ENCODE measurements at regions not wholly inside any gene's neighbourhood (a gene's known extent, or its start where the extent isn't known, plus 50 kb on each side); places are given as distances from the start of the nearest gene placed in this dataset.

DNA sequence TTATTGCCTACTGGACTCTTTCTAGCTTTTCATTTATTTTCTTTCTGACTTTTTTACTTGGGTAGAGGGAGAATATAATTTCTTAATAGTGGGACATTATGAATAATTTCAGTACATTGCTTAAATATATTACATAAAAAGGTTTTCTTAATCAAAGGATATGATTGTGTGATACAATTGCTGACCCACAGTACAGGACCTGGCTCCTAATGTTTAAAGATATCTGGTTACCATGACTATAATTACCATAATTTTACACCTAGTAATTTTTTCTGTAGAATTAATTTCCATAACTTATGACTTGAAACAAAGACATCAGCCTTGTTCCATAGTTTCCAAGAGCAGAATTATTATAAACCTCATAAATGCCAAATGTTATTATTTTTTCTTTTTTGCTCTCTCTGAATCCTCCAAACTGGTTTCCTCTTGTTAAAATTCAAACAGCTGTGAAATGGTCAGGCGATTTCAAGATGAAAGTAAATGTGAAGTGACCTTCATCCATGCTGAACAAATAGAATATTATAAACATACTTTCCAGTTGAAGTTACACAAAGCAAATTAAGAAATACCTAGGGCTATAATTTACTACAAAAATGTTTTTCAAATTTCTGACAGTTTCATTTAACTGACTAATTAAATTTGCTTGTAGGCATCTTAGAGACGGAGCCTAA is 301.2 kb upstream of the TYRP1 start:
- CTCF ChIA-PET: no interaction called here
- Mint-ChIP-seq H3K36me3 (ENCODE audit: low read depth) (no peaks in the 10 kb centered on the region), H3K4me3 (no peak overlapping the region), H3K27me3 (no peaks in the 10 kb centered on the region), H3K4me1 (ENCODE audit: low read depth) (no peaks in the 10 kb centered on the region), H3K27ac (no peak overlapping the region), H3K9me3 (peaks cover 4% of the 10 kb centered on the region)
- ATAC-seq (no peak), DNase-seq (no peak)
- intact Hi-C loops (cut with micrococcal nuclease): no loop called here
- POLR2A ChIA-PET: no interaction called here
- TF ChIP-seq, protein P1, sequence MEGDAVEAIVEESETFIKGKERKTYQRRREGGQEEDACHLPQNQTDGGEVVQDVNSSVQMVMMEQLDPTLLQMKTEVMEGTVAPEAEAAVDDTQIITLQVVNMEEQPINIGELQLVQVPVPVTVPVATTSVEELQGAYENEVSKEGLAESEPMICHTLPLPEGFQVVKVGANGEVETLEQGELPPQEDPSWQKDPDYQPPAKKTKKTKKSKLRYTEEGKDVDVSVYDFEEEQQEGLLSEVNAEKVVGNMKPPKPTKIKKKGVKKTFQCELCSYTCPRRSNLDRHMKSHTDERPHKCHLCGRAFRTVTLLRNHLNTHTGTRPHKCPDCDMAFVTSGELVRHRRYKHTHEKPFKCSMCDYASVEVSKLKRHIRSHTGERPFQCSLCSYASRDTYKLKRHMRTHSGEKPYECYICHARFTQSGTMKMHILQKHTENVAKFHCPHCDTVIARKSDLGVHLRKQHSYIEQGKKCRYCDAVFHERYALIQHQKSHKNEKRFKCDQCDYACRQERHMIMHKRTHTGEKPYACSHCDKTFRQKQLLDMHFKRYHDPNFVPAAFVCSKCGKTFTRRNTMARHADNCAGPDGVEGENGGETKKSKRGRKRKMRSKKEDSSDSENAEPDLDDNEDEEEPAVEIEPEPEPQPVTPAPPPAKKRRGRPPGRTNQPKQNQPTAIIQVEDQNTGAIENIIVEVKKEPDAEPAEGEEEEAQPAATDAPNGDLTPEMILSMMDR (IDR thresholded peaks at IDR 0.05): no peak

DNA sequence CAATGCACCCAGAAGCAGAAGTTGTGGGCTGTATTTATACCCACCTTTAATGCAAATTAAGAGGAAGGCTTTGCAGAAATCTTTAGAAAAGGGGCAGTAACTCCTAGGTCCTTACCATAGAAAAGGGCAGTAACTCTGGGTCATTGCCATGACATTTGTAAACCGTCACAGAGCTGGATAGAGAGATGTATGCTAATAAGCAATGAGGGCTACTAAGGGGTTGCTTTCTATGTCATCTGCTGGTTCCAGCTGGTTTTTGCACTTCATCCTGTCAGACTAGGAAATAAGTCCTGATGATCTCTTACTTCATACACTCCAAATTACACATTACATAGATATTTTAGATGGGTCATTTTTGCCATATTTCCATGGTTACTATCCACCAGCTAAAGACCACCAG is 299.1 kb upstream of the TYRP1 start:
- Mint-ChIP-seq H3K27me3 (no peaks in the 10 kb centered on the region), H3K4me1 (ENCODE audit: low read depth) (no peaks in the 10 kb centered on the region), H3K9me3 (peaks cover 4% of the 10 kb centered on the region), H3K36me3 (ENCODE audit: low read depth) (no peaks in the 10 kb centered on the region), H3K27ac (no peak overlapping the region), H3K4me3 (no peak overlapping the region)
- intact Hi-C loops (cut with micrococcal nuclease): no loop called here
- DNase-seq (no peak), ATAC-seq (no peak)
- TF ChIP-seq, protein P1 (IDR thresholded peaks at IDR 0.05): no peak
- CTCF ChIA-PET: no interaction called here
- POLR2A ChIA-PET: no interaction called here

DNA sequence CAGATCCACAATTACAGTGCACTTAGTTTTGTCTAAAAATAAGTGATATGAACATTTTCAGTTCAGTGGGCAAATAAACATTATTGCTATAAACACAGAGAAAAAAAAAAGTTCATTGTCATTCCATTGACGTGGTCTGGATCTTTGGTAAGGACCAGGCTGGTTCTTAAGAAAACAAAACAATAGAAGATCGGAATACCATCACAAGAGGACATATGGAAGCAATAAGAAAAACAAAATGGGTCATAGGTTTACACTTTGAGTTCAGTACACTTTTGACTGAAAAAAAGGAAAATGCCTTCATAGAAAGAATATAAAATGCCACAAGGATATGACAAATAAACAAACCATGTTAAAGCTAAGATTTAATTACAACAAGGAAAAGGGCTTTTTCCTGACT is 289.5 kb upstream of the TYRP1 start:
- Mint-ChIP-seq H3K4me3 (no peak overlapping the region), H3K4me1 (ENCODE audit: low read depth) (no peaks in the 10 kb centered on the region), H3K36me3 (ENCODE audit: low read depth) (no peaks in the 10 kb centered on the region), H3K27ac (no peak overlapping the region), H3K9me3 (peaks cover 10% of the 10 kb centered on the region), H3K27me3 (no peaks in the 10 kb centered on the region)
- intact Hi-C loops (cut with micrococcal nuclease): no loop called here
- TF ChIP-seq, protein P1 (IDR thresholded peaks at IDR 0.05): no peak
- DNase-seq (no peak), ATAC-seq (no peak)
- POLR2A ChIA-PET: no interaction called here
- CTCF ChIA-PET: no interaction called here

DNA sequence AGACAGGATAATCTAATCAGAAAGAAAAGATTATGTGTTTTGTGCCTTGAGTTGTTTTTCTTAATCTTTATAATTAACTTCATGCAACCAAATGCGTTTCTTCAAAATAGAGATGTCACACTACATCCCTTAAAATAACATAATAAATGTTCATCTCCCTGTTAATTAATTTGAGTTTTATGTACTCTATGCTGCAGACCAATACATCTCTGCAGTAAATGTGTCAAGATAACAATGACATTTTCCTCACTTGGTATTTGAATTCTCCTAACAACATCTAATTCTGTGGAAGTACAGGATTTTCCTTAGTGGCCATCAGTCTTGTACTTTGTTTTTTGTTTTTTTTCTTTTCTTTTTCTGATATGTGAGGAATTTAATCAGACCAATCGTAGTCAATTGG is 279.2 kb upstream of the TYRP1 start:
- ATAC-seq (no peak), DNase-seq (no peak)
- intact Hi-C loops (cut with micrococcal nuclease): no loop called here
- peaks cover 29% of the 10 kb centered on the region for H3K9me3 Mint-ChIP-seq
- H3K36me3 Mint-ChIP-seq (ENCODE audit: low read depth): no peaks in the 10 kb centered on the region
- no peak overlapping the region for H3K27ac Mint-ChIP-seq
- ChIA-PET CTCF (no interaction called here), POLR2A (no interaction called here)
- no peaks in the 10 kb centered on the region for H3K4me1 Mint-ChIP-seq (ENCODE audit: low read depth)
- no peak overlapping the region for H3K4me3 Mint-ChIP-seq
- TF ChIP-seq, protein P1 (IDR thresholded peaks at IDR 0.05): no peak
- no peaks in the 10 kb centered on the region for H3K27me3 Mint-ChIP-seq

DNA sequence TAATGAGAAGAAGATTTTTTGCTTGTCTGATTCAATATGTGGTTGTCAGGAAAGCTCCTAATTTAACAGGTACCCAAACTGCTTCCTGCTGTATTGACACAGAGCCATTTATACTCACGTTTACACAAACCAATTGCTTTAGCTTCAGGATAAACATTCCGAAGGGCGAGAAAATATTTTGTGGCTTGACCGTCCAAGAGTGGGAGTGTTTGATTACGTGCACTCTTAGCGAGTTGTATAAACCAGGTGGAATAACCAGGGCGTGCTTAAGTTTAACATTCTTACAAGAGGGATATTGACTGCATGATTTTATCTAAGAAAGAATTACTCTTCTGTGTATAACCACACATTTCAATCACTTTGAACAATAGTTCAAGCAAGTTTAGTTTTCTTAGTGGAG is 278.7 kb upstream of the TYRP1 start:
- intact Hi-C loops (cut with micrococcal nuclease): no loop called here
- ChIA-PET POLR2A (no interaction called here), CTCF (no interaction called here)
- TF ChIP-seq, protein P1 (IDR thresholded peaks at IDR 0.05): no peak
- Mint-ChIP-seq H3K4me3 (no peak overlapping the region), H3K27me3 (no peaks in the 10 kb centered on the region), H3K36me3 (ENCODE audit: low read depth) (no peaks in the 10 kb centered on the region), H3K4me1 (ENCODE audit: low read depth) (no peaks in the 10 kb centered on the region), H3K9me3 (peaks cover 29% of the 10 kb centered on the region), H3K27ac (no peak overlapping the region)
- ATAC-seq (no peak), DNase-seq (no peak)

All from activated CD8-positive, alpha-beta T cell treated with anti-CD3 and anti-CD28 coated beads for 36 hours (primary cell).